Upper lobe of left lung (tissue), 4 donors: ENCODE measurements at regions not wholly inside any gene's neighbourhood (a gene's known extent, or its start where the extent isn't known, plus 50 kb on each side); places are given as distances from the start of the nearest gene placed in this dataset.

Source experiments
- CTCF ChIP-seq, 6 experiments: fragments of 450-650 bp in 4 of 6; fragments of 200-600 bp in 2 of 6; sonication (generic) in 2 of 6; IDR thresholded peaks; one replicate each; pipeline ENCODE4 v1.5.1; 2016 to 2019; ENCODE audit warnings: antibody characterized with exemption in 6 of 6
- POLR2A ChIP-seq, 4 donors: fragments of 450-650 bp; IDR thresholded peaks; one replicate each; pipeline ENCODE4 v1.5.1; 2016 to 2017; ENCODE audit warnings: antibody characterized with exemption in 4 of 4, mild to moderate bottlenecking in 2 of 4
- POLR2AphosphoS5 ChIP-seq, 2 donors: sonication (generic); formaldehyde crosslinking; IDR thresholded peaks; one replicate each; pipeline ENCODE4 v1.5.1; 2017; ENCODE audit warnings: antibody characterized with exemption in 2 of 2

- TF ChIP-seq CTCF (IDR thresholded peaks at IDR 0.05), result no peak
- no peak for TF ChIP-seq POLR2A (IDR thresholded peaks at IDR 0.05)
- TF ChIP-seq POLR2AphosphoS5 (IDR thresholded peaks at IDR 0.05), result no peak
Measured at GRCh38 chr2:114265261-114265660, 177.2 kb upstream of the DPP10 start.
